Heart left ventricle (tissue), 13 donors: ENCODE measurements at regions not wholly inside any gene's neighbourhood (a gene's known extent, or its start where the extent isn't known, plus 50 kb on each side); places are given as distances from the start of the nearest gene placed in this dataset.

ENCODE experiments used
- POLR2A ChIP-seq, 2 donors: fragments of 450-650 bp; IDR thresholded peaks; one replicate each; pipeline ENCODE4 v1.6.1; 2017; ENCODE audit warnings: antibody characterized with exemption in 2 of 2, mild to moderate bottlenecking in 2 of 2, moderate library complexity in 2 of 2
- TF ChIP-seq, protein P1 (sequence below), 12 donors: fragments of 200-600 bp; sonication (generic) in 4 of 12; IDR thresholded peaks; one replicate each; pipeline versions ENCODE4 v1.5.0 to v1.8.0; 2018 to 2022; ENCODE audit warnings: antibody characterized with exemption in 12 of 12, mild to moderate bottlenecking in 5 of 12
- donor health status: ischemic (EF 13 %, LVEDD 7.1; RV severe dilation, severe dysfunction).
- donor health status: DM: no; HTN: yes; CAD: no.
- donor health status: DM: no; HTN: no; CAD: no.
- donor health status: ischemic (EF 25% LVEDD 6.9; RV normal size, moderate dysfunction).
- donor health status: ischemic (EF 25% LVEDD 5.7; RV mildly dilated, moderate dysfunction).
- donor health status: ischemic (EF 35%, LVEDD 5.7; RV mildly dilated, moderate dysfunction).
- donor health status: nonischemic (EF 11% LVEDD 7.7; RV severe dilation, severe dysfunction).
- donor health status: DM: yes; HTN: yes; CAD: no.
- donor health status: PGD.
- donor health status: ischemic (EF 29% LVEDD 5.4; RV normal size, mild dysfunction).
- donor health status: nonischemic (EF 23%, LVEDD 6.1; RV moderate dilation, normal function).

DNA sequence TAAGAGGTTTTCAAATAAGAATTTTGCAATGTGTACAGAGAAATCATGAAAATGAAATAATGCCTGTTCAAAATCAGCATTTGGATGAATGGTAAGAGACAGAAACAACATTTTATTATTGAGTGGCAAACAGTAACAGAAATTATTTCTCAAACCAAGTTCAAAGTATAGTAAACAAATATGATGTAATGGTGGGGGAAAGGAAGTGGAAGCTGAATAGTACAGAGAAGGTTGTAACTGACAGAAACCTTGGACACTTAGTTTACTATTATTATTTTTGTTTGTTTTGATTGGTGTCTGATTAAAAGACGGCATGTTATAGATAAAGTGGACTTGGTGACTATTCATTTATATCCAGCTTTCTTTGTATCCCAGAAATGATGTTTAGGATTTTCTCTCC, 1637.4 kb upstream of the ACVR2A start:
- TF ChIP-seq, protein P1, sequence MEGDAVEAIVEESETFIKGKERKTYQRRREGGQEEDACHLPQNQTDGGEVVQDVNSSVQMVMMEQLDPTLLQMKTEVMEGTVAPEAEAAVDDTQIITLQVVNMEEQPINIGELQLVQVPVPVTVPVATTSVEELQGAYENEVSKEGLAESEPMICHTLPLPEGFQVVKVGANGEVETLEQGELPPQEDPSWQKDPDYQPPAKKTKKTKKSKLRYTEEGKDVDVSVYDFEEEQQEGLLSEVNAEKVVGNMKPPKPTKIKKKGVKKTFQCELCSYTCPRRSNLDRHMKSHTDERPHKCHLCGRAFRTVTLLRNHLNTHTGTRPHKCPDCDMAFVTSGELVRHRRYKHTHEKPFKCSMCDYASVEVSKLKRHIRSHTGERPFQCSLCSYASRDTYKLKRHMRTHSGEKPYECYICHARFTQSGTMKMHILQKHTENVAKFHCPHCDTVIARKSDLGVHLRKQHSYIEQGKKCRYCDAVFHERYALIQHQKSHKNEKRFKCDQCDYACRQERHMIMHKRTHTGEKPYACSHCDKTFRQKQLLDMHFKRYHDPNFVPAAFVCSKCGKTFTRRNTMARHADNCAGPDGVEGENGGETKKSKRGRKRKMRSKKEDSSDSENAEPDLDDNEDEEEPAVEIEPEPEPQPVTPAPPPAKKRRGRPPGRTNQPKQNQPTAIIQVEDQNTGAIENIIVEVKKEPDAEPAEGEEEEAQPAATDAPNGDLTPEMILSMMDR (IDR thresholded peaks at IDR 0.05) = no peak
- no peak for TF ChIP-seq POLR2A (IDR thresholded peaks at IDR 0.05)
